HEK293 (cell line): ENCODE measurements at regions not wholly inside any gene's neighbourhood (a gene's known extent, or its start where the extent isn't known, plus 50 kb on each side); places are given as distances from the start of the nearest gene placed in this dataset.

Source experiments
- HOXD13 ChIP-seq: sonication (generic); formaldehyde crosslinking; IDR thresholded peaks from 2 replicates; pipeline ENCODE4 v1.8.0; 2022; ENCODE audit warnings: missing genetic modification reagents, borderline replicate concordance
- KLF1 ChIP-seq: fragments of 450-650 bp; formaldehyde crosslinking; IDR thresholded peaks from 2 replicates; pipeline ENCODE4 v1.5.1; 2016; ENCODE audit warnings: missing biosample characterization, missing genetic modification characterization
- ZNF16 ChIP-seq: fragments of 450-650 bp; formaldehyde crosslinking; IDR thresholded peaks from 2 replicates; pipeline ENCODE4 v1.5.1; 2016; ENCODE audit warnings: low read depth, missing biosample characterization, missing genetic modification characterization
- ZNF510 ChIP-seq: fragments of 450-650 bp; formaldehyde crosslinking; IDR thresholded peaks from 2 replicates; pipeline ENCODE4 v1.5.1; 2018; ENCODE audit warnings: mild to moderate bottlenecking, missing genetic modification characterization, missing biosample characterization; ENCODE audit not compliant: insufficient replicate concordance
- ZNF629 ChIP-seq: fragments of 450-650 bp; formaldehyde crosslinking; IDR thresholded peaks from 2 replicates; pipeline ENCODE4 v1.5.1; 2017; ENCODE audit warnings: missing biosample characterization, missing genetic modification characterization
- ZSCAN16 ChIP-seq: fragments of 450-650 bp; formaldehyde crosslinking; IDR thresholded peaks from 2 replicates; pipeline ENCODE4 v1.5.1; 2016; ENCODE audit warnings: missing biosample characterization, missing genetic modification characterization
- TF ChIP-seq, protein P1 (sequence below): fragments of 450-650 bp; formaldehyde crosslinking; IDR thresholded peaks from 2 replicates; pipeline ENCODE4 v1.5.1; 2016; ENCODE audit warnings: missing biosample characterization, missing genetic modification characterization
- TF ChIP-seq, protein P2 (sequence below): fragments of 450-650 bp; formaldehyde crosslinking; IDR thresholded peaks from 2 replicates; pipeline ENCODE4 v1.5.1; 2016; ENCODE audit warnings: missing biosample characterization, missing genetic modification characterization
- TF ChIP-seq, protein P3 (sequence below): fragments of 450-650 bp; formaldehyde crosslinking; IDR thresholded peaks from 2 replicates; pipeline ENCODE4 v1.5.1; 2016; ENCODE audit warnings: missing biosample characterization, missing genetic modification characterization
- TF ChIP-seq, protein P4 (sequence below): fragments of 450-650 bp; formaldehyde crosslinking; optimal IDR thresholded peaks from 2 replicates; pipeline ENCODE3; 2016; ENCODE audit warnings: missing biosample characterization, mild to moderate bottlenecking, missing genetic modification characterization
- TF ChIP-seq, protein P5 (sequence below): fragments of 450-650 bp; formaldehyde crosslinking; IDR thresholded peaks from 2 replicates; pipeline ENCODE4 v1.5.1; 2016; ENCODE audit warnings: missing biosample characterization, missing genetic modification characterization
- TF ChIP-seq, protein P6 (sequence below): fragments of 450-650 bp; formaldehyde crosslinking; IDR thresholded peaks from 2 replicates; pipeline ENCODE4 v1.5.0; 2017; ENCODE audit warnings: missing biosample characterization, missing genetic modification characterization, borderline replicate concordance

DNA sequence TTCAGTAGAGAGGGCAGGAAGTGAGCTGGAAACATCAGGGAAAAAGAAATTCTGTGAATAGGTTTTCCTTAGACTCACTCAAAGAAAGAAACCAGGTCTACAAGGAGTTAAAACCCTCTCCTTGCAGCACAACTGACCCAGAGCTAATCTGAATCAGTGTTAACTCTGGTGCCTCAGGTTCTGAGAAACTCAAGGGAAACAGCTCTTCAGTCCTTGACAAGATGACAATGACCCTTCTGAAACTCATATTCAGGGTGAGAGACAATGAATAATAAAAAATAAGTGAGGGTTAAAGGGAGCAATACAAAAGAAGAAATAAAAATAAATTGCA is 903.6 kb downstream of the STPG2 start:
- TF ChIP-seq, protein P1, sequence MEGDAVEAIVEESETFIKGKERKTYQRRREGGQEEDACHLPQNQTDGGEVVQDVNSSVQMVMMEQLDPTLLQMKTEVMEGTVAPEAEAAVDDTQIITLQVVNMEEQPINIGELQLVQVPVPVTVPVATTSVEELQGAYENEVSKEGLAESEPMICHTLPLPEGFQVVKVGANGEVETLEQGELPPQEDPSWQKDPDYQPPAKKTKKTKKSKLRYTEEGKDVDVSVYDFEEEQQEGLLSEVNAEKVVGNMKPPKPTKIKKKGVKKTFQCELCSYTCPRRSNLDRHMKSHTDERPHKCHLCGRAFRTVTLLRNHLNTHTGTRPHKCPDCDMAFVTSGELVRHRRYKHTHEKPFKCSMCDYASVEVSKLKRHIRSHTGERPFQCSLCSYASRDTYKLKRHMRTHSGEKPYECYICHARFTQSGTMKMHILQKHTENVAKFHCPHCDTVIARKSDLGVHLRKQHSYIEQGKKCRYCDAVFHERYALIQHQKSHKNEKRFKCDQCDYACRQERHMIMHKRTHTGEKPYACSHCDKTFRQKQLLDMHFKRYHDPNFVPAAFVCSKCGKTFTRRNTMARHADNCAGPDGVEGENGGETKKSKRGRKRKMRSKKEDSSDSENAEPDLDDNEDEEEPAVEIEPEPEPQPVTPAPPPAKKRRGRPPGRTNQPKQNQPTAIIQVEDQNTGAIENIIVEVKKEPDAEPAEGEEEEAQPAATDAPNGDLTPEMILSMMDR (tag by site-specific recombination), result no peak
- TF ChIP-seq KLF1, result no peak
- TF ChIP-seq, protein P2, sequence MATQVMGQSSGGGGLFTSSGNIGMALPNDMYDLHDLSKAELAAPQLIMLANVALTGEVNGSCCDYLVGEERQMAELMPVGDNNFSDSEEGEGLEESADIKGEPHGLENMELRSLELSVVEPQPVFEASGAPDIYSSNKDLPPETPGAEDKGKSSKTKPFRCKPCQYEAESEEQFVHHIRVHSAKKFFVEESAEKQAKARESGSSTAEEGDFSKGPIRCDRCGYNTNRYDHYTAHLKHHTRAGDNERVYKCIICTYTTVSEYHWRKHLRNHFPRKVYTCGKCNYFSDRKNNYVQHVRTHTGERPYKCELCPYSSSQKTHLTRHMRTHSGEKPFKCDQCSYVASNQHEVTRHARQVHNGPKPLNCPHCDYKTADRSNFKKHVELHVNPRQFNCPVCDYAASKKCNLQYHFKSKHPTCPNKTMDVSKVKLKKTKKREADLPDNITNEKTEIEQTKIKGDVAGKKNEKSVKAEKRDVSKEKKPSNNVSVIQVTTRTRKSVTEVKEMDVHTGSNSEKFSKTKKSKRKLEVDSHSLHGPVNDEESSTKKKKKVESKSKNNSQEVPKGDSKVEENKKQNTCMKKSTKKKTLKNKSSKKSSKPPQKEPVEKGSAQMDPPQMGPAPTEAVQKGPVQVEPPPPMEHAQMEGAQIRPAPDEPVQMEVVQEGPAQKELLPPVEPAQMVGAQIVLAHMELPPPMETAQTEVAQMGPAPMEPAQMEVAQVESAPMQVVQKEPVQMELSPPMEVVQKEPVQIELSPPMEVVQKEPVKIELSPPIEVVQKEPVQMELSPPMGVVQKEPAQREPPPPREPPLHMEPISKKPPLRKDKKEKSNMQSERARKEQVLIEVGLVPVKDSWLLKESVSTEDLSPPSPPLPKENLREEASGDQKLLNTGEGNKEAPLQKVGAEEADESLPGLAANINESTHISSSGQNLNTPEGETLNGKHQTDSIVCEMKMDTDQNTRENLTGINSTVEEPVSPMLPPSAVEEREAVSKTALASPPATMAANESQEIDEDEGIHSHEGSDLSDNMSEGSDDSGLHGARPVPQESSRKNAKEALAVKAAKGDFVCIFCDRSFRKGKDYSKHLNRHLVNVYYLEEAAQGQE (tag by site-specific recombination), result no peak
- TF ChIP-seq, protein P3, sequence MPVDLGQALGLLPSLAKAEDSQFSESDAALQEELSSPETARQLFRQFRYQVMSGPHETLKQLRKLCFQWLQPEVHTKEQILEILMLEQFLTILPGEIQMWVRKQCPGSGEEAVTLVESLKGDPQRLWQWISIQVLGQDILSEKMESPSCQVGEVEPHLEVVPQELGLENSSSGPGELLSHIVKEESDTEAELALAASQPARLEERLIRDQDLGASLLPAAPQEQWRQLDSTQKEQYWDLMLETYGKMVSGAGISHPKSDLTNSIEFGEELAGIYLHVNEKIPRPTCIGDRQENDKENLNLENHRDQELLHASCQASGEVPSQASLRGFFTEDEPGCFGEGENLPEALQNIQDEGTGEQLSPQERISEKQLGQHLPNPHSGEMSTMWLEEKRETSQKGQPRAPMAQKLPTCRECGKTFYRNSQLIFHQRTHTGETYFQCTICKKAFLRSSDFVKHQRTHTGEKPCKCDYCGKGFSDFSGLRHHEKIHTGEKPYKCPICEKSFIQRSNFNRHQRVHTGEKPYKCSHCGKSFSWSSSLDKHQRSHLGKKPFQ, result no peak
- no peak for TF ChIP-seq ZSCAN16
- TF ChIP-seq, protein P4, sequence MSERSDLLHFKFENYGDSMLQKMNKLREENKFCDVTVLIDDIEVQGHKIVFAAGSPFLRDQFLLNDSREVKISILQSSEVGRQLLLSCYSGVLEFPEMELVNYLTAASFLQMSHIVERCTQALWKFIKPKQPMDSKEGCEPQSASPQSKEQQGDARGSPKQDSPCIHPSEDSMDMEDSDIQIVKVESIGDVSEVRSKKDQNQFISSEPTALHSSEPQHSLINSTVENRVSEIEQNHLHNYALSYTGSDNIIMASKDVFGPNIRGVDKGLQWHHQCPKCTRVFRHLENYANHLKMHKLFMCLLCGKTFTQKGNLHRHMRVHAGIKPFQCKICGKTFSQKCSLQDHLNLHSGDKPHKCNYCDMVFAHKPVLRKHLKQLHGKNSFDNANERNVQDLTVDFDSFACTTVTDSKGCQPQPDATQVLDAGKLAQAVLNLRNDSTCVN (tag by site-specific recombination), result no peak
- TF ChIP-seq ZNF16 (tag by site-specific recombination), result no peak
- TF ChIP-seq ZNF510 (tag by site-specific recombination), result no peak
- TF ChIP-seq, protein P5, sequence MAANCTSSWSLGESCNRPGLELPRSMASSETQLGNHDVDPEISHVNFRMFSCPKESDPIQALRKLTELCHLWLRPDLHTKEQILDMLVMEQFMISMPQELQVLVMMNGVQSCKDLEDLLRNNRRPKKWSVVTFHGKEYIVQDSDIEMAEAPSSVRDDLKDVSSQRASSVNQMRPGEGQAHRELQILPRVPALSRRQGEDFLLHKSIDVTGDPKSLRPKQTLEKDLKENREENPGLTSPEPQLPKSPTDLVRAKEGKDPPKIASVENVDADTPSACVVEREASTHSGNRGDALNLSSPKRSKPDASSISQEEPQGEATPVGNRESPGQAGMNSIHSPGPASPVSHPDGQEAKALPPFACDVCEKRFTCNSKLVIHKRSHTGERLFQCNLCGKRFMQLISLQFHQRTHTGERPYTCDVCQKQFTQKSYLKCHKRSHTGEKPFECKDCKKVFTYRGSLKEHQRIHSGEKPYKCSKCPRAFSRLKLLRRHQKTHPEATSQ, result no peak
- TF ChIP-seq HOXD13, result no peak
- TF ChIP-seq, protein P6, sequence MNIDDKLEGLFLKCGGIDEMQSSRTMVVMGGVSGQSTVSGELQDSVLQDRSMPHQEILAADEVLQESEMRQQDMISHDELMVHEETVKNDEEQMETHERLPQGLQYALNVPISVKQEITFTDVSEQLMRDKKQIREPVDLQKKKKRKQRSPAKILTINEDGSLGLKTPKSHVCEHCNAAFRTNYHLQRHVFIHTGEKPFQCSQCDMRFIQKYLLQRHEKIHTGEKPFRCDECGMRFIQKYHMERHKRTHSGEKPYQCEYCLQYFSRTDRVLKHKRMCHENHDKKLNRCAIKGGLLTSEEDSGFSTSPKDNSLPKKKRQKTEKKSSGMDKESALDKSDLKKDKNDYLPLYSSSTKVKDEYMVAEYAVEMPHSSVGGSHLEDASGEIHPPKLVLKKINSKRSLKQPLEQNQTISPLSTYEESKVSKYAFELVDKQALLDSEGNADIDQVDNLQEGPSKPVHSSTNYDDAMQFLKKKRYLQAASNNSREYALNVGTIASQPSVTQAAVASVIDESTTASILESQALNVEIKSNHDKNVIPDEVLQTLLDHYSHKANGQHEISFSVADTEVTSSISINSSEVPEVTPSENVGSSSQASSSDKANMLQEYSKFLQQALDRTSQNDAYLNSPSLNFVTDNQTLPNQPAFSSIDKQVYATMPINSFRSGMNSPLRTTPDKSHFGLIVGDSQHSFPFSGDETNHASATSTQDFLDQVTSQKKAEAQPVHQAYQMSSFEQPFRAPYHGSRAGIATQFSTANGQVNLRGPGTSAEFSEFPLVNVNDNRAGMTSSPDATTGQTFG (tag by site-specific recombination), result no peak
- TF ChIP-seq ZNF629 (tag by site-specific recombination), result no peak
